Kidney (tissue), 13 donors: ENCODE measurements at regions not wholly inside any gene's neighbourhood (a gene's known extent, or its start where the extent isn't known, plus 50 kb on each side); places are given as distances from the start of the nearest gene placed in this dataset.

Experiments
- DNase-seq, 5 donors: peaks; one replicate each; pipeline ENCODE4 v3.0.0-alpha.2; 2013 to 2020
- FAIRE-seq: peaks from 2 replicates; lab custom pipeline; 2012; peaks lifted over from hg19 to GRCh38; lab: Jason Lieb, UNC
- H3K27ac ChIP-seq, 2 donors: one replicate each; pipeline ENCODE4 v1.7.0; 2013; ENCODE audit warnings: low read depth in 2 of 2, low read length in 2 of 2, inconsistent platforms in 1 of 2
- H3K27me3 ChIP-seq: one replicate; pipeline ENCODE4 v1.7.1; 2013; ENCODE audit warnings: low read length, inconsistent platforms; ENCODE audit not compliant: control insufficient read depth, insufficient read depth
- H3K36me3 ChIP-seq, 3 donors: one replicate each; pipeline versions ENCODE4 v1.7.0 to v1.7.1; 2013; ENCODE audit warnings: low read length in 3 of 3, control low read depth in 1 of 3, inconsistent platforms in 1 of 3; ENCODE audit not compliant: insufficient read depth in 3 of 3, control insufficient read depth in 2 of 3
- H3K4me1 ChIP-seq, 3 donors: one replicate each; pipeline versions ENCODE4 v1.7.0 to v1.7.1; 2013; ENCODE audit warnings: low read length in 3 of 3, inconsistent platforms in 1 of 3, low read depth in 1 of 3; ENCODE audit not compliant: control insufficient read depth in 2 of 3, insufficient read depth in 2 of 3
- H3K4me3 ChIP-seq, 3 donors: one replicate each; pipeline versions ENCODE4 v1.7.0 to v1.8.1; 2013; ENCODE audit warnings: low read length in 3 of 3, control low read depth in 1 of 3, inconsistent platforms in 1 of 3
- H3K9ac ChIP-seq, 3 donors: one replicate each; pipeline versions ENCODE4 v1.7.0 to v1.7.1; 2013; ENCODE audit warnings: low read length in 3 of 3, control low read depth in 1 of 3, inconsistent platforms in 1 of 3
- H3K9me3 ChIP-seq, 3 donors: one replicate each; pipeline versions ENCODE4 v1.7.0 to v1.7.1; 2013; ENCODE audit warnings: low read length in 3 of 3, control low read depth in 1 of 3, inconsistent platforms in 1 of 3; ENCODE audit not compliant: control insufficient read depth in 2 of 3, insufficient read depth in 1 of 3
- intact Hi-C: fragments of 100-400 bp; cut with DNase I; formaldehyde crosslinking; loops from one replicate; pipeline ENCODE4 v1.11.1; 2022
- TF ChIP-seq, protein P1 (sequence below): IDR thresholded peaks from 3 replicates; pipeline ENCODE4 v1.5.1; 2012; ENCODE audit warnings: mild to moderate bottlenecking, moderate library complexity, borderline replicate concordance; ENCODE audit not compliant: insufficient read depth; ENCODE audit errors: extremely low read depth
- donor health status: control.
- donor health status: control.
- donor health status: control.
- donor health status: control.
- donor health status: control.
- donor health status: DM: yes; HTN: yes; CAD: no.
- donor health status: Normal renal cell carcinoma (clear cell type).

DNA sequence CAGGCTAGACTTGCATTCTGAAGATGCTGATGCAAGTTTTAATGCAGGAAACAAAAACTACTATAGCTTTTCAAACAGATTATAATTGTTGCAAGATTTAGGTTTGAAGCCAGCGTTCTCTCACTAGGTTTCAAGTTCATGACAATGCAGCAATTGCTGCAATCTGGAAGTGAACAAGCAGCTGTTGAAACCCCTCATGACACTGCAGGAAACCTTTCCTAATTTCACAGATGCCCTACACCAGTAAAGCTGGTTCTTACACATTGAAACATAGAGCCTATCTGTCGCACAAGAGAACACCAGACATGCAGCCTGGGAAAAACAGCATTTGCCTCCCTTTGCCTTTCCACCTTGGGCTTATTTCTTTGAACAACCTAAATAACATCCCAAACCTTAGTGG, 1737.2 kb upstream of the MIR17HG start:
- Histone ChIP-seq H3K9ac (no peak overlapping the region), H3K4me1 (no peaks in the 10 kb centered on the region), H3K9me3 (peaks cover 0 to 3% (median 0%) of the 10 kb centered on the region in 3 donors), H3K4me3 (no peak overlapping the region), H3K27ac (no peak overlapping the region), H3K27me3 (no peaks in the 10 kb centered on the region), H3K36me3 (no peaks in the 10 kb centered on the region)
- FAIRE-seq (no peak), DNase-seq (no peak)
- intact Hi-C loops, result no loop called here
- TF ChIP-seq, protein P1, sequence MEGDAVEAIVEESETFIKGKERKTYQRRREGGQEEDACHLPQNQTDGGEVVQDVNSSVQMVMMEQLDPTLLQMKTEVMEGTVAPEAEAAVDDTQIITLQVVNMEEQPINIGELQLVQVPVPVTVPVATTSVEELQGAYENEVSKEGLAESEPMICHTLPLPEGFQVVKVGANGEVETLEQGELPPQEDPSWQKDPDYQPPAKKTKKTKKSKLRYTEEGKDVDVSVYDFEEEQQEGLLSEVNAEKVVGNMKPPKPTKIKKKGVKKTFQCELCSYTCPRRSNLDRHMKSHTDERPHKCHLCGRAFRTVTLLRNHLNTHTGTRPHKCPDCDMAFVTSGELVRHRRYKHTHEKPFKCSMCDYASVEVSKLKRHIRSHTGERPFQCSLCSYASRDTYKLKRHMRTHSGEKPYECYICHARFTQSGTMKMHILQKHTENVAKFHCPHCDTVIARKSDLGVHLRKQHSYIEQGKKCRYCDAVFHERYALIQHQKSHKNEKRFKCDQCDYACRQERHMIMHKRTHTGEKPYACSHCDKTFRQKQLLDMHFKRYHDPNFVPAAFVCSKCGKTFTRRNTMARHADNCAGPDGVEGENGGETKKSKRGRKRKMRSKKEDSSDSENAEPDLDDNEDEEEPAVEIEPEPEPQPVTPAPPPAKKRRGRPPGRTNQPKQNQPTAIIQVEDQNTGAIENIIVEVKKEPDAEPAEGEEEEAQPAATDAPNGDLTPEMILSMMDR, result no peak

DNA sequence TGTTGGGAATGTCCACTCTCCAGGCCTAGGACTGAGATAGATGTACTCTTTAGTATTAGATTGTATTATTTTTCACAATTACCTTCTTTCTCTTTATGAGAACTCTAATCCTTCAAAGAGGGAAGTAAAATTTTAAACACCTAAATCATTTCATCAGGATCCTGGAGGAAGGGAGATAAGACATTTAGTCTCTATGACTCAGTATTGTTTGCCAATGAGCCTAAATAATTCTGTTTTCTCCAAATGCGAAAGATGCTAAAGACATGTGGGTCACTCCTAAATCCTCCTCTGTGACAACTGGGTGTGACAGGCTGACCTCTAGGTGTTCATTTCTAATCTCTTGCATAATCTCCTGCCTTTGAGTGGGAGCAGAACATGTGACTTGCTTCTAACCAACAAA, 1736.6 kb upstream of the MIR17HG start:
- TF ChIP-seq, protein P1, result no peak
- Histone ChIP-seq H3K4me1 (no peaks in the 10 kb centered on the region), H3K4me3 (no peak overlapping the region), H3K27ac (no peak overlapping the region), H3K27me3 (no peaks in the 10 kb centered on the region), H3K36me3 (no peaks in the 10 kb centered on the region), H3K9me3 (peaks cover 0 to 3% (median 0%) of the 10 kb centered on the region in 3 donors), H3K9ac (no peak overlapping the region)
- FAIRE-seq (no peak), DNase-seq (no peak)
- intact Hi-C loops, result no loop called here

DNA sequence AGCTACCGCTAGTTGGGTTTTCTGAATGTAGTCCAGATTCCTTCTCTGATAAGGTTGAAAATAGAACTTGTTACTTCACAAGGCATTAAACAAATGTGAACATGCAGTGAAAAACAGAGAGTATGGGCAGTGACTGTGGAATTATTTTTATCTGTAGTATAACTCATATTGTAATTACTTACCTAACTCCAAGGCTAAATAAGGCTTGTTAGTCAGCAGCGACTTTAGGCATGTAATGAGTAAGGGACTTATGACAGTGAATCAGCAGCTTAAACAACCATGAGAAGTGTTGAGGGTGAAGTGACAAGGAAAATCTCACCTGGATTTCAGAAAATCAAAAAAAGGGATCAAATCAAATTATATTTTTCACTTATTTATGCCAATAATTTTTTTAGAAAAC, 1719.5 kb upstream of the MIR17HG start:
- no peak overlapping the region for H3K9ac ChIP-seq
- H3K4me1 ChIP-seq, result no peaks in the 10 kb centered on the region
- DNase-seq (no peak), FAIRE-seq (no peak)
- H3K27ac ChIP-seq, result no peak overlapping the region
- intact Hi-C loops, result no loop called here
- TF ChIP-seq, protein P1, result no peak
- H3K36me3 ChIP-seq, result no peaks in the 10 kb centered on the region
- H3K9me3 ChIP-seq, result no peaks in the 10 kb centered on the region
- H3K27me3 ChIP-seq, result no peaks in the 10 kb centered on the region
- no peak overlapping the region for H3K4me3 ChIP-seq

DNA sequence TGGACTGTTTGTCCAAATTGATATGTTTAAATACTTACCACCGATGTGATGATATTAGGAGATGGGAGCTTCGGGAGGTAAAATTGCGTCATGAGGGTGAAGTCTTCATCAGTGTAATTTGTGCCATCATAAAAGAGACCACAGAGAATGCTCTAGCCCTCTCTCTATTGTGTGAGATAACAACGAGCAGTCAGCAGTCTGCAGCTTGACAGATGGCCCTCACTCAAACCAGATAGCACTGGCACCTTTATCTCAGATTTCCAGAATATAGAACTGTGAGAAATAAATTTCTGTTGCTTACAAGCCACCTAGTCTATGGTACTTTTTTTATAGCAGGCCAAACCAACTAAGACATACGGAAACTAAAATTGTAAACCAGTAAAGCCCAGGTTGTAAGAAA, 1718.9 kb upstream of the MIR17HG start:
- no peak for FAIRE-seq
- Histone ChIP-seq H3K4me3 (no peak overlapping the region), H3K9ac (no peak overlapping the region), H3K9me3 (no peaks in the 10 kb centered on the region), H3K27ac (no peak overlapping the region), H3K36me3 (no peaks in the 10 kb centered on the region), H3K27me3 (no peaks in the 10 kb centered on the region), H3K4me1 (no peaks in the 10 kb centered on the region)
- intact Hi-C loops, result no loop called here
- TF ChIP-seq, protein P1, result no peak
- no peak for DNase-seq
